ENCODE measurements at regions not wholly inside any gene's neighbourhood (a gene's known extent, or its start where the extent isn't known, plus 50 kb on each side); places are given as distances from the start of the nearest gene placed in this dataset.

DNA sequence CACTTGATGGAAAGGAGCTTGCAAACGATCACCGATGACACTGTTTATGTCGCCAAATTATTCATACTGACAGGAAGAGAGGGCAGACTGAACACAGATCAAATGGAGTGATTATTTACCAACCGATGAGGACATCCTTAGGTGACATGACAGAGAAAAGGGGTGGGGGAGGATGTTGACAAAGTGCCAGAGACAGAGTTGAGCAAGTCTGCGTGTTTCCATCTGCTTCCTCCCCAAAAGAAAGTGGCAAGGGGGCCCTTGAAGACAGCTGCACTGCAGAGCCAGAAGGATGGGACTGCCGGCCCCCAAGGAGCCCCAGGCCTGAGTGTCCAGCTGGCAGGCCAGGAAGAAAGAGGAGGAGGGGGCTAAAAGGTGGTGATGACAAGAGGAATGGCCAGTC, 191.0 kb upstream of the RPL38 start:
- ChIA-PET POLR2A (no interaction called here), CTCF (interaction anchor here (0.7 kb wide), 1 partner anchor 18 kb away, joined by 3 read pairs; no protein-coding TSS in a partner anchor)
- peaks cover 0 to 11% of the 10 kb centered on the region in 2 experiments for H3K27me3 ChIP-seq (ENCODE audit: control insufficient read depth in 1 of 2, insufficient read depth in 2 of 2, low read length in 2 of 2)
- Mint-ChIP-seq H3K4me3 (no peak overlapping the region), H3K27ac (peak overlapping the region; percentile 74), H3K9me3 (no peaks in the 10 kb centered on the region), H3K4me1 (ENCODE audit: low read depth) (peaks cover 29% of the 10 kb centered on the region), H3K36me3 (ENCODE audit: low read depth) (no peaks in the 10 kb centered on the region), H3K27me3 (peaks cover 14% of the 10 kb centered on the region)
- no peaks in the 10 kb centered on the region for H3K36me3 ChIP-seq (ENCODE audit: insufficient read depth, low read length)
- H3K9me3 ChIP-seq (ENCODE audit: control insufficient read depth in 1 of 2, insufficient read depth in 1 of 2, low read length in 2 of 2), result peaks cover 4 to 5% of the 10 kb centered on the region in 2 experiments
- peak in 13 of 14 experiments; percentile 2 to 70 (median 52) for DNase-seq
- H3K4me1 ChIP-seq (ENCODE audit: insufficient read depth, low read length), result peaks cover 21% of the 10 kb centered on the region
- H3K4me3 ChIP-seq (ENCODE audit: low read length), result no peak overlapping the region
- ATAC-seq (ENCODE audit: poor library complexity), result peak; percentile 98
- TF ChIP-seq, protein P1, sequence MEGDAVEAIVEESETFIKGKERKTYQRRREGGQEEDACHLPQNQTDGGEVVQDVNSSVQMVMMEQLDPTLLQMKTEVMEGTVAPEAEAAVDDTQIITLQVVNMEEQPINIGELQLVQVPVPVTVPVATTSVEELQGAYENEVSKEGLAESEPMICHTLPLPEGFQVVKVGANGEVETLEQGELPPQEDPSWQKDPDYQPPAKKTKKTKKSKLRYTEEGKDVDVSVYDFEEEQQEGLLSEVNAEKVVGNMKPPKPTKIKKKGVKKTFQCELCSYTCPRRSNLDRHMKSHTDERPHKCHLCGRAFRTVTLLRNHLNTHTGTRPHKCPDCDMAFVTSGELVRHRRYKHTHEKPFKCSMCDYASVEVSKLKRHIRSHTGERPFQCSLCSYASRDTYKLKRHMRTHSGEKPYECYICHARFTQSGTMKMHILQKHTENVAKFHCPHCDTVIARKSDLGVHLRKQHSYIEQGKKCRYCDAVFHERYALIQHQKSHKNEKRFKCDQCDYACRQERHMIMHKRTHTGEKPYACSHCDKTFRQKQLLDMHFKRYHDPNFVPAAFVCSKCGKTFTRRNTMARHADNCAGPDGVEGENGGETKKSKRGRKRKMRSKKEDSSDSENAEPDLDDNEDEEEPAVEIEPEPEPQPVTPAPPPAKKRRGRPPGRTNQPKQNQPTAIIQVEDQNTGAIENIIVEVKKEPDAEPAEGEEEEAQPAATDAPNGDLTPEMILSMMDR (IDR thresholded peaks at IDR 0.05), result no peak
- intact Hi-C loops (cut with DNase I, micrococcal nuclease), result no loop called here
- peak overlapping the region in 1 of 2 donors; percentile 1 for H3K27ac ChIP-seq (ENCODE audit: low read depth in 1 of 2, low read length in 2 of 2)

- Histone ChIP-seq H3K4me1 (ENCODE audit: insufficient read depth, low read length) (peaks cover 15% of the 10 kb centered on the region), H3K36me3 (ENCODE audit: insufficient read depth, low read length) (no peaks in the 10 kb centered on the region), H3K27ac (ENCODE audit: low read depth in 1 of 2, low read length in 2 of 2) (no peak overlapping the region), H3K9me3 (ENCODE audit: control insufficient read depth in 1 of 2, insufficient read depth in 1 of 2, low read length in 2 of 2) (peaks cover 4 to 5% of the 10 kb centered on the region in 2 experiments), H3K4me3 (ENCODE audit: low read length) (no peak overlapping the region), H3K27me3 (ENCODE audit: control insufficient read depth in 1 of 2, insufficient read depth in 2 of 2, low read length in 2 of 2) (peaks cover 0 to 9% of the 10 kb centered on the region in 2 experiments)
- intact Hi-C loops (cut with DNase I, micrococcal nuclease), result no loop called here
- no peak for ATAC-seq (ENCODE audit: poor library complexity)
- no peak overlapping the region for H3K27ac Mint-ChIP-seq
- no peak overlapping the region for H3K4me3 Mint-ChIP-seq
- CTCF ChIA-PET, result no interaction called here
- DNase-seq, result no peak
- peaks cover 24% of the 10 kb centered on the region for H3K4me1 Mint-ChIP-seq (ENCODE audit: low read depth)
- POLR2A ChIA-PET, result no interaction called here
- H3K27me3 Mint-ChIP-seq, result peaks cover 11% of the 10 kb centered on the region
- TF ChIP-seq, protein P1 (IDR thresholded peaks at IDR 0.05), result no peak
- no peaks in the 10 kb centered on the region for H3K9me3 Mint-ChIP-seq
- H3K36me3 Mint-ChIP-seq (ENCODE audit: low read depth), result no peaks in the 10 kb centered on the region
Observed at GRCh38 chr17:74015316-74015715, 188.2 kb upstream of the RPL38 start.

- Mint-ChIP-seq H3K36me3 (ENCODE audit: low read depth) (no peaks in the 10 kb centered on the region), H3K4me1 (ENCODE audit: low read depth) (peaks cover 18% of the 10 kb centered on the region), H3K4me3 (no peak overlapping the region), H3K27me3 (peaks cover 11% of the 10 kb centered on the region), H3K27ac (no peak overlapping the region), H3K9me3 (no peaks in the 10 kb centered on the region)
- POLR2A ChIA-PET, result no interaction called here
- ATAC-seq (ENCODE audit: poor library complexity), result no peak
- Histone ChIP-seq H3K4me1 (ENCODE audit: insufficient read depth, low read length) (peaks cover 15% of the 10 kb centered on the region), H3K4me3 (ENCODE audit: low read length) (no peak overlapping the region), H3K27me3 (ENCODE audit: control insufficient read depth in 1 of 2, insufficient read depth in 2 of 2, low read length in 2 of 2) (peaks cover 0 to 9% of the 10 kb centered on the region in 2 experiments), H3K36me3 (ENCODE audit: insufficient read depth, low read length) (no peaks in the 10 kb centered on the region), H3K9me3 (ENCODE audit: control insufficient read depth in 1 of 2, insufficient read depth in 1 of 2, low read length in 2 of 2) (peaks cover 4 to 5% of the 10 kb centered on the region in 2 experiments), H3K27ac (ENCODE audit: low read depth in 1 of 2, low read length in 2 of 2) (no peak overlapping the region)
- intact Hi-C loops (cut with DNase I, micrococcal nuclease), result no loop called here
- TF ChIP-seq, protein P1 (IDR thresholded peaks at IDR 0.05), result no peak
- DNase-seq, result no peak
- CTCF ChIA-PET, result no interaction called here
Observed at GRCh38 chr17:74015990-74016389, 187.5 kb upstream of the RPL38 start.

Measured in CD4-positive, alpha-beta T cell (primary cell).